ENCODE measurements at regions not wholly inside any gene's neighbourhood (a gene's known extent, or its start where the extent isn't known, plus 50 kb on each side); places are given as distances from the start of the nearest gene placed in this dataset.
A peak's percentile ranks its signal among the peaks of the same experiment; 100 is the strongest.
"Not testable (repeated sequence)": the region's sequence is repeated elsewhere in the genome, so short reads cannot be mapped to it uniquely, and the experiment has no call there.

DNA sequence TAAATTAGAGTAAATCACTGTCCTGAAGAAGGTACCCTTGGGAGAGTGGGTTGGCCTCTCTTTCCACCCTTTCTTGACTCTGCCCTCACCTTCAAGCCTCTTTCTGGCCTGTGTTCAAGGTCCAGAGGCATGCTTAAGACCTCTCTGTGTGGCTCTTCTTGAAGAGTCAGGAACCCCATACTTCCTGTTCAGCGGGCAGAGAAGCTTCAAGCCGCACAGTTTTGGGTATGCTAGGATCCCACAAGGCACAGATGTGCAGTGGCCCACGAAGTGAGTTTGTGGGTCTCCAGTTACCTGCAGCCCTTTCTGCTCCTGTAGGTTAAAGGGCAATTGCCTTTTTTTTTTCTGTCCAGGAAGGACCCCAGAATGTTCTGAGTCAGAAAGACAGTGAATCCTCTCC lies 113.7 kb downstream of the PPIAL4A start:
- DNase-seq (ENCODE audit: low spot score), result not testable (repeated sequence)

DNA sequence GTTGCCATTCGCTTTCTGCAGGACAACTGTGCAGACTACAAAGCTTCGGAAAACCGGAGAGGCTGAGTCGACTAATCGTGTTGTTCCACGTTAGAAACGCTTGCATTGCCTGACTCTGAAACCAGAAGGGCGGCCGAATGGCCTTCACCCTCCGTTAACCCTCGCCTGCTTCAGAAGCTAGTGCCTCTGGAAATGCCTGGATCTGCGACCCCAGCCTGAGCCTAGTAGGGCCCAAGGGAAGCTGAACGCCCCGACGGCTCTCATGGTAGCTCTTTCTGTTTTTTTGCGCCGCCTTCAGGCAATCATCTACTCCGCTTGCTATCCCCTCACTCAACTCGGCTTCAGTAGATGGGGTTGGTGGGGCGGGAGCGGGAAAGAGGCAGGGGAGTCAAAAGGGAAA lies 117.3 kb downstream of the PPIAL4A start:
- not testable (repeated sequence) for DNase-seq (ENCODE audit: low spot score)

DNA sequence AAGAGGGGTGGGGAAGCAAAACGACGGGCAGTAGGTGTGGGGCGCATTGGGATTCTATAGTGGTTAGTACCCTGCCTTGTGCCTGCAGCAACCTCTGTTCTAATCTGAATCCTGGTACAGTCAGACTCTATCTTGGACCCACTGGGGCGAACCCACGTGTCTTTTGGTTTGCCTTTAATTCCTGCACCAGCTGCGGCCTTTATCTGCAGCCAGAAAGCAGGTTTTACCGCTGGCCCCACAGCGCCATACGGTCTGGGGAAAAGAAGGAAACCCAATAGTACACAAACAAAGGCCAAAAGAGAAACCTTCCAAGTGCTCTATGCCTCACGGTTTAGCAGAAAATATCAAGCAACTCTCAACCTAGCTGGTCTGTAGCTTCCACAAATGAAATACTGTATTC lies 118.2 kb downstream of the PPIAL4A start:
- peak; percentile 1 for DNase-seq (ENCODE audit: low spot score)

DNA sequence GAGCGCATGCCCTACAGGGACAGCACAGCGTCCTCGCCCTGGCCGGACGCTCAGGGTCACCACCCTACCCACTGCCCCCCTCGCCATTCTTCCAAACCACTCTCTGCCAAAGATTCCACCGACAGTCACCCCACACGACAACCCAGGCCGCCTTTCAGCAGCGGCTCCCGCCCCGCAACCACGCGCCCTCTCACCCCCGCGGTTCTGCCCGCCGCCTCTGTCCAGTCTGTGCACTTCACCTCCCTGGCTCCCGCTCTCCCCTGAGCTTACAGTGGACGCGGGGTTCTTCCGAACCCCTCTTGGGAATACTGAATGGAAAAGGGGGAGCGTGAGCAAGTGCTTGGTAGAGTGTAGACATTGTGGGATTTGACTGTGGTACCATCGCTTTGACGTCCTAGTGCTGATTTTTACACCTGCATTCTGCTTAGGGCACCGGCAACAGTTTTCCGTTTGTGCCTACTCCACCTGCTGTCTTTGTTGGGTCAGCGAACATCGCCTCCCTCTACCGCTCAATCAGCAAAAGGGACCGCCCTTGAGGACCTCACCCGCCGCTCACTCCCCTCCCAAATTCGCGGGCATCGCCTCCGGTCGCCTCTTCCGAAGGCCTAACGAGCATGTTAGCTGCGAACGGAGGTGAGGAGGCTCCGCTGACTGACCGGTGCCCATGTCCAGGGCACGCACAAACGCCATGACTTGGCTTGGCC lies 119.1 kb downstream of the PPIAL4A start:
- DNase-seq (ENCODE audit: low spot score), result not testable (repeated sequence)

DNA sequence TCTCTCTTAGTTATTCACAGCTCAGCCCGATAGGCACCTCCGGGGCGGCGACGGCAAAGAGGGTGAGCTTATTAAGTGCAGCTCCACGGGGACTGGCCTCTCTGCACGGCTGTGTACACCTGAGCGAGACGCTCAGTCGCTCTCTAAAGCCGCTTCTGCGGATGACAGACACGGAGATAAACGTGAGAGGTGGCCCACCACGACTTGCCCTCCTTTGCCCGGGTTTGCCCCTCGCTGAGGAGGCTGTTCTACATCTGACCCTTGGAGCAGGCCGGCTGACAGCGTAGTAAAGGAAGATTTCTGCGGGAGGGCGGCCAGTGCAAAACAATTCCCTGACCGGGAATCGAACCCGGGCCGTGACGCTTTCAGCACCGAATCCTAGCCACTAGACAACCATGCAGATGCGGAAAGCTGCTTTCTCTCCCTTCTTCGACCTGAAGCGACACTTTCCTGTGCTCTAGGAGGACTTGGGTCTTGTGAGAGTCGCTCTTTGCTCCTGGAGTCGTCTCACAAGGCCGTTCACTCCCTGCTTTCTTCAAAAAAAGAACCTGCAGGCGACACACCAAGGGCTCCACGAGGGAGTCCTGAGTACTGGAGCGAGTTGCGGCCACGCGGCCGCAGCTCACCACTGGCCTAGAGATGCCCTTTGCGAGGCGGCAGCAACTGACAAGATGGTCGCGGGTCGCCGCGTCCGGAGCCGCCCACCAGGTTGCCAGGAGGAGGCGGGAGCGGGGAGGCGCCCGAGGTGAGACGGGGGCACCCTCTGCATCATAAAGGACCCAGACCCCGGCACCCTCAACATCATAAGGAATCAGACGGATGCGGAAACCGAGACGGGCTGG lies 119.9 kb downstream of the PPIAL4A start:
- DNase-seq (ENCODE audit: low spot score), result not testable (repeated sequence)

DNA sequence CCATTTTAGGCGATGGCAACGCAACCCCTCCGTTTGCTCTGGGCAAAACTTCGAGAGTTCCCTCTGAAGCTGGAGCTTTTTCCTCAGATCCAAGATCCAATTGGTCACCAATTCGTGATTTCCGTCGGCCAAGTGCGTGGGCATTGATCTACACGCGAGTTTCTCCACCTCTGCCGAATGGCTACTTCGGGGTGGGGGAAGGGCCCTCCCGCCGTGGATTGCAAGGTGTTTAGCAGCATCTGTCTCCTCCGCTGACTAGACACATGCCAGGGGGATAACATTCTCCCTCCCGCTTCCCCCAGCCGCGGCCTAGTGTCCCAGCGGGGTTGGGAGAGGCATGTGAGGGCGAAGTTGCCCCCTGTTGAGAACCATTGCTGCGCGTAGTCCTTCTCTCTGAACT lies 120.6 kb downstream of the PPIAL4A start:
- DNase-seq (ENCODE audit: low spot score), result not testable (repeated sequence)

DNA sequence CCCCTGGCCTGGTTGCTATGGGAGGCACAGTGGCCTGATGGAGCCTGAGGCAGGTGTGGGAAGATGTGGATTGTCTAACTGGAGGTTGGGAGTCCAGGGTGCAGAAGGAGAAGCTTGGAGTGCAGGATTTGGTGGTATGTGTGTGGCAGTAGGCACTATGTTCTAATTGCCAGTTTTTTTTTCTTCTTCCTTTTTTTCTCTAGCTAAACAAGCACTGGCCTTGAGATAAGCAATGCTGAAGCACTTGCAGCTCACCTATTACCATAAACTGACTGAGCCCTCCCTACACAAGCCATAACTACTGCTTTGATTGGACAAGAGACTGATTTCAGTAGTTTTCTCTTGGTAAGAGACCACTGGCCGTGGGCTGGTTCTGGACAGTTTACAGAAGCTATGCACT lies 123.6 kb downstream of the PPIAL4A start:
- not testable (repeated sequence) for DNase-seq (ENCODE audit: low spot score)

DNA sequence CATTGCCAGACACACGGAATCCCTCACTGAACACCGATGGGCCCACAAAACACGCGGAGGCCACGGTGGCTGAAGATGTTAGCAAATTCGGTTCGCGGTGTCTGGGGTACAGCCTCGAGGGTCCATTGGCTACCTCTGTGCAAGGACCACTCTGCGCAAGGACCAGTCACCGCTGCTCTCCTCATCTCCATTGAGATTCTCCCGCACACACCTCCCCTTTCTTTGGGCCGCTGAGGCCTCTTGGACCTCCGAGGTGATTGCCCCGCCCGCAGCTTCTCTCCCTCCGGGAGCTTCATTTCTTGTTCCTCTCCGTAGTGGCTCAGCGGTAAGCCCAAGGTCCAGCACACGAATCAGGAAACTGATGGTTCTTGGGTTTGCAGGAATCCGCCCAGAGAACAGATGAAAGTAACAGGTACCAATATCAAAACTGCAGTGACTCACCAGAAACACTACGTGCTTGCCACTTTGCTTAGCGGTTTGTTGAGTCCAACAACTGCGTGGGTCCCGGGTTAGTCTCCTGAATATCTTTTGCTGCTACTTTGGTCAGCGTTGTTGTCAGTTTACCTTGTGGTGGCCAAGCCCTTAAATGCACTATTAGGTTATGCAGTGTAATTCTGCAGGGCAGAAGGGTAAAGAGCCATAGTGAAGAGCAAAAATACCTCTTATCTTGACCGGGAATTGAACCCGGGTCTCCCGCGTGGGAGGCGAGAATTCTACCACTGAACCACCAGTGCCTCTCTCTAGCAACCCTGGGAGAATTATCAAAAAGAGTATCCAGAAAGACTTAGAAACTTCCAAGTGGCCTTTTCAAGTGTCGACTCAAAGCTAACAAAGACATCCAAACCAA lies 126.8 kb downstream of the PPIAL4A start:
- peak; percentile 89 for DNase-seq (ENCODE audit: low spot score)

DNA sequence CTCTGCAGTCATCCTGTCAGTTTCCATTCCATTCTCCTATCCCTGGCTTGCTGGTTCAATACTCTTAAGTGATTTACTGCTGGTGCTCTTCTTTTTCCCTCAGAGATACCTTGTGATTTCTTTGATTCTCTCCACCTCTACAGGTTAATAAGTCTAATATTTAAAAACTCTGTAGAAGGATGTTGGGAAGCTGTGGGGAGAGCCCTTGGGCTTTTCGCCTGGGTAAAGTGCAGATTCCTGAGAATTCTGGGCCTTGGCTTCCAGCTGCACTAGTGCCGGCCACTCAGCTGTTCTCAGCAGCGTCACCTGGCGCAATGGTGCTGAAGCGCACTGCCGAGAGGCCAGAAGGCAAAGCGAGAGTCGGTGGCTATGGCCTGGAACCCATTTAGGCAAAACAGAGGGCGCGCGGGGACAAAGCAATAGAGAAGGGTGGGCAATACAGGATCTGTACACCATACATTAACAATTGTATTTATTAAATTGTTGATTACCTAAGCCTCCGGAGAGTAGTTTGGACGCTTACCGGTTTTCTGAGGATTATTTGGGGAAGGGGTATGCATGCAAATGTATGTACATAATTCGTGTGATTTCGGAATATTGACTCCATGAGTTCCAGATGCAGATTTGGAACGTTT lies 130.3 kb downstream of the PPIAL4A start:
- not testable (repeated sequence) for DNase-seq (ENCODE audit: low spot score)

DNA sequence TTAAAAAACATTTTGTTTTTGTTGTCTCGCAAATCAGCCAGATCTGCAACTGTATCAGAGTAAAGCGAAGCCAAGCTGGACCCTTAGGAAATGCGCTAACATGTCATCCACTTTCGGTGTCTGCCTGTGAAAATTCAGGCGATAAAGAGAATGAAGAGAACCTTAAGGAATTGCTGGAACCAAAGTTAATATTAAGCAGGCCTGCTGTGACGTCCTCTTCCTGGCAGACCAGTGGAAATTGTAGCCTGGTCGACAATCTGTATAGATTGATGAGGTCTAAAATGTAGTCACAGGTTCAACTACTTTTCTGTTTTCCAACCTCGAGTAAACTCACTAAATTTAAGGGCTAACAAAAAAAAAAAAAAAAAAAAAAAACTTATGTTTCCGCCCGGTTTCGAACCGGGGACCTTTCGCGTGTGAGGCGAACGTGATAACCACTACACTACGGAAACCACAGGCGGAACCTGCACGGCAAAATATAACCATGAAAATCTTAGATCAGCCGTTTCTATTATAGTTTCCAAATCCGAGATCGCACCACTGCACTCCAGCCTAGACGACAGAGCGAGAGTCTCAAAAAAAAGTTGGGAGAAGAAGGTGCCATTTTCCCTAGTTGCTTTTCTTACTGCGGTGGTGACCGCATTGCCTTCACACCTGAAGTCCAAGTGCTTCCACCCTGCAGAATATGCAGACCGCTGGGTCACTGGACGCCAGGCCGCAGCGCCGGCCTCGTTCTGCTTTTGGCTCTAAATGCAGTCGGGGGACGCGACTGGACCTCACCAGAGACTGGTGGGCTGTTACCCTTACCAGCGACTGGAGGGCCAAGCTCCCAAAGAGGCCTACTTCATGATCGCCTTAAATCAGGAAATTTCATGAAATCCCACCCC lies 131.0 kb downstream of the PPIAL4A start:
- peak; percentile 77 for DNase-seq (ENCODE audit: low spot score)

DNA sequence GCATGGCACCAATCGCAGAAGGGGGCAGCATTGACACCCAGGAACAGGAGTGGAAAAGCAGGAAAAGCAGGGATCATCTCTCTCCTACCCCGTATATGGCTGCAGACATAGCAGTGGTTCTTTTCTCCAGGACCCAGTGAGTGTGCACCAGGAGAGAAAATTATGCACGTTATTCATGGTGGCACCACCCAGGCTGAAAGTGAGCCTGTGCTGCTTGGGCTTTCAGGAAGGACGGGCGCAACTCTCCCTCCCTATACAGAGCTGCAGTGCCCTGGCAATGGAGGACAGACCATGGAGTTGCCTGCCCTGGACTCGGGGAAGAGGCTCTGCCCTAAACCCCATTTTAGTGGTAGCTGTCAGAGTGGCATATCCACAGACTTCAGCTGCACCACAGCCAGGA lies 132.1 kb downstream of the PPIAL4A start:
- DNase-seq (ENCODE audit: low spot score), result not testable (repeated sequence)

DNA sequence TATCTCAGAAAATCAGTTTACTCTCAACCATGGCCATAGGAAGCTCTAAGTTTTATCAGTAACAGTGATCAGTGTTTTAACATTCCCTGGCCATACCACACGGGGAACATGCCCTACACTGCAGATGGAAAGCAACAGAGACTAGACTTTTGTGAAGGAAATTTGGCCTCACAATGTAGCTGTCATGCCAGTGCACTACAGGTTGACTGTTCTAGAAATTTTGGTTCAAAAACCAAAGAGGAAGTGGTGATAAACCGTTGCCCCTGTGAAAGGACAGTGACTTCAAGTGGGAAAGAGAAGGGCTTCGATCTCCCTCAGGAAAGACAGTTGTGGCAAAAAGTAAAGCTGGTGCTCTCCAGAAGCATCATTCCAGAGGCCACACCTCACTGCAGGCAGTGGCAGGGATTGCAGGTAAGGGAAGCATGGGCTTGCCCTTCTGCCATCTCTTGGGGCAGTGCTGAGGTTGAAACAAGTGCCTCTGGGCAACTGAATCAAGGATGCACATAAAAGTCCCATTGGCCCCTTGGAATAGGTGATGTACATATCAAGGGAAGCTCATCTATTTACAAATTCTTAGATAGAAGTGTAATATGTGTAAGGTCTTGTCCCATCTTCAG lies 143.4 kb downstream of the PPIAL4A start:
- DNase-seq (ENCODE audit: low spot score), result not testable (repeated sequence)

DNA sequence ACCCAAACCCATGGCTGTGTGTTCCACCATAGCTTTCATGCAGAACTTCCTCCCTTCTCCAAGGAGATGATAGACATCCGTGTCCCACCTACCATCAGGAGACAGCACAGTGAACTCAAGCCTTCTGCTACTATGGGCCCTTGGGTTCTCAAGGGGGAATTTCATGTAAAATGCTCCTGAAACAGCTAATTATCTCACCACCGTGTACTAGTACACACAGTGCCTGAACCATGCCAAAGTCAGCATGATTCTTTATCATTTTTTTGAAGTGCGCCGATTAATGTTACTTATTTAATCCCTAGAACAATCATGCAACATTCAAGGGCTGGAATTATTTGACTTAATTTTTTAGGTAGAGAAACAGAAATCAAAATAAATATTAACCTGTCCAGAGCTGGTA lies 147.2 kb downstream of the PPIAL4A start:
- DNase-seq (ENCODE audit: low spot score), result not testable (repeated sequence)

DNA sequence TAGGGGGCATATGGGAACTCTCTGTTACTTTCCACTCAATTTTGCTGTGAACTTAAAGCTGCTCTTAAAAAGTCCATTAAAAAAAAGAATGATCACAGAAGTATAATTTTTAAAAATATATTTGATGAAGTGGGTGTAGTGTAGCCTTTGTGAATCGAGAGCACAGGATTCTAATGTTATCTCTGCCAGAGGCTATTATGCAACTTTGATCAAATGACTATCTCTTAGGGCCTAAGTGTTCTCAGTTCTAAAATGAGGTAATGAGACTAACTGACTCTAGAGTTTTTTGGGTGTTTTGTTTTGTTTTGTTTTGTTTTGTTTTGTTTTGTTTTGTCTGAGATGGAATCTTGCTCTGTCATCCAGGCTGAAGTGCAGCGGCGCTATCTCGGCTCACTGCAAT lies 143.2 kb downstream of the FAM72B start:
- not testable (repeated sequence) for DNase-seq (ENCODE audit: low spot score)

DNA sequence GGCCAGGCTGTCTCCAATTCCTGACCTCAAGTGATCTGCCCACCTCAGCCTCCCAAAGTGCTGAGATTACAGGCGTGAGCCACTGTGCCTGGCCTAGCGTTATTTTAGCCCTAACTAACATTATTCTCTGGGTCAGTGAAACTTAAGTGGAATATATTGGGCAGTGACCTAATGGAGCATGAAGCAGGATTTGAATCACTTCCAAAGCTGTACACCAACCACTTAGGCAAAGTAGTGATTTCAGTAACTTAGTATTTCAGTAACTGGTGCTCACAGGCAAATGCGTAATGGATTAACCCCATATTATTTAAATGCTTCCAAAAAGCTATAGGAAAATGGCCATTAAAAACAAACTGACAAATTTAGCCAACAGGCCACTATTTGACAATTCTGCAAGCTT lies 142.6 kb downstream of the FAM72B start:
- DNase-seq (ENCODE audit: low spot score), result not testable (repeated sequence)

DNA sequence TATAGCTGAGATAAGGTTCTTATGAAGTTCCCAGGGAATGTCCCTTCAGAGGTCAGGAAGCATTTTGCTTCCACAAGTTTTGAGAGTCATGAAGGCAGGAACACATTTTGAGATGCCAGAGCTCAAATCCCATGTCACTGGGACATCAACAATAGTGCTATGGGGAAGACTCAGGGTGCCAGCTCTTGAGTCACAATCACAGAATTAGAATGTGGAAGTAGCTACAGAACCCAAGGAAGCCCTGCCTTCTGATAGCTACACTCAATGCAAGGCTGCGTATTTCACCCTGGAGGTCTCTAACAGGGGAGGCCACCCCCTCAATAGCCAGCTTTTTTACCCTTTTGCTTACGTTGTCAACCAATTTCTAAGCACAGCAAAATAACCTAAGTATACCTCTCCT lies 141.3 kb downstream of the FAM72B start:
- not testable (repeated sequence) for DNase-seq (ENCODE audit: low spot score)

DNA sequence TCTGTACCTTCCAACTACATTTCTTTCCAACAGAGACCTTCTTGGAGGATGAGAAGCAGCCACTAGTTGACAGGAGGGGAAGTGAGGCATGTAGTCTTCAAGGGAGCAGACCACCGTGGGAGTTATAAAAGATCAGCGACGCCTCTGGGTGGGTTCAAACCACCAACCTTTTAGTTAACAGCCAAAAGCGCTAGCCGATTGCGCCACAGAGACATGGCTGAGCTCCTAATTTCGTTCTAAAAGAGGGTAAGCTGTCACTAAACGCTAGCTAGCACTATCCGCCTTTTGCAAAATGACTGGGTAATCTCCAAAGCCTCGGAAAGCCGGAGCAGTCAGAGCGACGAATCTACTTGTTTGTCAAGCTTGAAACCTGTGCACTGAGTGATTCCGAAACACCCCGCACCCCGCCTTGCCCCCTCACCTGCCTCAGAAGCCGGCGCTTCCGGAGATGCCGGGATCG lies 135.8 kb downstream of the FAM72B start:
- DNase-seq (ENCODE audit: low spot score), result not testable (repeated sequence)

DNA sequence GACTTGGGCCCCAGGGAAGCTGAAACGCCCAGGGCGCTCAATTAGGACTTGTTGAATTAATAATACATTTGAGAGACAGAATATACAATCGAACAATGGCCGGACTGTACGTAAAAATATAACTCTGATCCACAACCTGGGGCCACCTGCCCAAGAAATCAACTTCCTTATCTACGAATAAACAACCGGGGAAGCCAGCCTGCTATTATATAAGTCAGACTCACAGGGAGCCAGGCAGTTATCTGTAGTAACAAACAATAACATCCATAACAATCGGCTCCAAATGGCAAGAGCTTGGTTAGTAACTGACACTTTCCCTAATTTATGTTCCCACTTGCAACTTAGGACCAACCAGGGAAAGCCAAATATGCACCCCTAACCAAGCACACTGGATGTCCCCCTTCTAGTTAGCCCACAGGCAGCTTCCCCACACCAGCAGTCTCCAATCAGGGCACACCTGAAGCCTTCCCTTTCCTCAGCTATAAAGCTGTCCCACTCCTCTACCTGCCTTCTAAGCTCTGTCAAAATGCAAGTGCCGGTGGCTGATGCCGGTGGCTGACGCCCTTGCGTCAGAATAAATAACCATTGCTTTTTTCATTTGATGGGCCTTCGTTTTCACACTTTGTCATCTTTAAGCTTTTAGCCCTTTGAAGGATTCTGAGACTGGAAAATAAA lies 135.2 kb downstream of the FAM72B start:
- DNase-seq (ENCODE audit: low spot score), result not testable (repeated sequence)

DNA sequence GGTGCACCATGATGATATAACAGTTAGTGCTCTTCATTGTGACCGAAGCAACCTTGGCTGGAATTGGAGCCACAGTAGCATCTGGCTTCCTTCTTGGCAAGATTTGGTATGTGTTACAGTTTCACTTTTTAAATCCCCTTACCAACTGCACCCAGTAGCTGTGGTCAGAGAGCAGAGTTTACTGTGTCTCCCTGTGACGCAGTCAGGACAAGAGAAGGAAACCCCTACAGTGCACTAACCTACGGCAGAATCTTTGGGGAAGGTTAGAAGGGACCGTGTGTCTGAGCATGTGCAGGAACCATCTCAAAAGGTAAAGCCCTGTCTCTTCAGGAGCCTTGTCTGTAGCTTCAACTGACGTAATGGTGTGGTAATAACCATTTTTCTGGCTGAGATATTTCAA lies 134.0 kb downstream of the FAM72B start:
- DNase-seq (ENCODE audit: low spot score), result not testable (repeated sequence)
